ENCODE measurements at regions not wholly inside any gene's neighbourhood (a gene's known extent, or its start where the extent isn't known, plus 50 kb on each side); places are given as distances from the start of the nearest gene placed in this dataset.

DNA sequence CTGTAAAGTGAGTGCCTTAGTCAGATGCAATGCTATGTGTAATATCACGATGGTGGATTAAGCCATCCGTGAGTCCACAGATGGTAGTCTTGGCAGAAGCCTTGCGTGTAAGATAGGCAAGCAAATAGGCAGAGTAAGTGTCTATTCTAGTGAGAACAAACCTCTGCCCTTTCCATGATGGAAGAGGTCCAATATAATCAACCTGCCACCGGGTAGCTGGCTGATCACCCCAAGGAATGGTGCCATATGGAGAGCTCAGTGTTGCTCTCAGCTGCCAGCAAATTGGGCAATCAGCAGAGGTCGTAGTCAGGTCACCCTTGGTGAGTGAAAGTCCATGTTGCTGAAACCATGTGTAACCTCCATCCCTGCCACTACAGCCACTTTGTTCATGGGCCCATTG, 371.2 kb upstream of the LRFN5 start:
- TF ChIP-seq POLR2AphosphoS5 (IDR thresholded peaks at IDR 0.05) (no peak), EP300 (IDR thresholded peaks at IDR 0.05) (no peak)
